HCT116 (cell line): ENCODE measurements at regions not wholly inside any gene's neighbourhood (a gene's known extent, or its start where the extent isn't known, plus 50 kb on each side); places are given as distances from the start of the nearest gene placed in this dataset.

ENCODE experiments used
- ATAC-seq: fragments of 200-7000 bp; cut with Tn5 transposase; 2 replicates; pipeline ENCODE4 v1.9.1; 2020; ENCODE audit warnings: mild to moderate bottlenecking, moderate library complexity
- BruUV-seq: library from RNA; stranded (reverse); fragments of 400-500 nt; replicated peaks from 2 replicates; lab custom pipeline; 2021; lab: Mats Ljungman, UMichigan
- CTCF ChIA-PET: fragments of 300-600 bp; sonication (Branson Sonifier 250); formaldehyde crosslinking; loops from one replicate; lab custom pipeline; 2021; ENCODE audit warnings: antibody characterized with exemption; lab: Charles Lee
- POLR2A ChIA-PET: fragments of 300-600, 350-600 bp; sonication (Branson Sonifier 250); formaldehyde crosslinking; loops from one replicate; lab custom pipeline; 2021; ENCODE audit warnings: antibody characterized with exemption; lab: Charles Lee
- RAD21 ChIA-PET, 2 experiments: fragments of 300-600 bp; sonication (Branson Sonifier 250); formaldehyde crosslinking; loops; one replicate each; lab custom pipeline; 2023; ENCODE audit warnings: low total read pairs in 2 of 2; ENCODE audit not compliant: uncharacterized antibody in 2 of 2, unreplicated experiment in 2 of 2, low non-redundant PET in 1 of 2; lab: Charles Lee
- DNase-seq: peaks from one replicate; pipeline ENCODE4 v3.0.0-alpha.2; 2010; ENCODE audit warnings: low read depth, low spot score
- H2AFZ ChIP-seq: fragments of 200-600 bp; shearing (Covaris generic), sonication (generic); 2 replicates; pipeline ENCODE4 v1.6.1; 2017; ENCODE audit warnings: low read depth, mixed run types, mixed read lengths, antibody characterized with exemption, low read length; ENCODE audit not compliant: poor library complexity, severe bottlenecking
- H3K27ac ChIP-seq: 2 replicates; pipeline ENCODE4 v1.5.1; 2012; ENCODE audit warnings: low read depth, low read length
- H3K27me3 ChIP-seq: fragments of 200-600 bp; sonication (generic); 2 replicates; pipeline ENCODE4 v1.6.1; 2016; ENCODE audit warnings: mixed run types, low read length, mixed read lengths; ENCODE audit not compliant: insufficient read depth
- H3K36me3 ChIP-seq, 2 experiments: fragments of 200-500 bp in 1 of 2; fragments of 200-600 bp in 1 of 2; sonication (Bioruptor generic) in 1 of 2; sonication (generic) in 1 of 2; 2 replicates each; pipeline versions ENCODE4 v1.5.1 to v1.6.1; 2014 to 2016; ENCODE audit warnings: low read length in 2 of 2, inconsistent platforms in 1 of 2, mixed read lengths in 1 of 2, mixed run types in 1 of 2; ENCODE audit not compliant: insufficient read depth in 2 of 2, control insufficient read depth in 1 of 2
- H3K4me1 ChIP-seq, 2 experiments: fragments of 200-600 bp in 1 of 2; sonication (generic) in 1 of 2; 2 replicates each; pipeline versions ENCODE4 v1.5.1 to v1.6.1; 2012 to 2017; ENCODE audit warnings: low read length in 2 of 2, inconsistent platforms in 1 of 2, mild to moderate bottlenecking in 1 of 2, mixed read lengths in 1 of 2, mixed run types in 1 of 2, moderate library complexity in 1 of 2; ENCODE audit not compliant: insufficient read depth in 2 of 2, control insufficient read depth in 1 of 2
- H3K4me2 ChIP-seq: fragments of 200-600 bp; sonication (generic); 2 replicates; pipeline ENCODE4 v1.6.1; 2017; ENCODE audit warnings: mixed run types, low read length, mixed read lengths
- H3K4me3 ChIP-seq, 2 experiments: fragments of 200-600 bp in 1 of 2; sonication (generic) in 1 of 2; replicated peaks in 1 of 2; 2 replicates each; pipeline ENCODE4 v1.5.1; 2011 to 2016; ENCODE audit warnings: low read length in 2 of 2, control low read depth in 1 of 2, low read depth in 1 of 2, mild to moderate bottlenecking in 1 of 2, mixed read lengths in 1 of 2, mixed run types in 1 of 2
- H3K79me2 ChIP-seq: fragments of 200-600 bp; sonication (generic); 2 replicates; pipeline ENCODE4 v1.6.1; 2017; ENCODE audit warnings: mild to moderate bottlenecking, mixed run types, low read length, moderate library complexity, mixed read lengths; ENCODE audit not compliant: insufficient read depth
- H3K9ac ChIP-seq: fragments of 200-600 bp; sonication (generic); 2 replicates; pipeline ENCODE4 v1.6.1; 2016; ENCODE audit warnings: low read length, mixed read lengths
- H3K9me2 ChIP-seq: fragments of 200-600 bp; sonication (generic), shearing (Covaris generic); 2 replicates; pipeline ENCODE4 v1.6.1; 2017; ENCODE audit warnings: mixed run types, mild to moderate bottlenecking, moderate library complexity; ENCODE audit not compliant: insufficient read depth
- H3K9me3 ChIP-seq, 2 experiments: fragments of 200-500 bp in 1 of 2; fragments of 200-600 bp in 1 of 2; sonication (Bioruptor generic) in 1 of 2; sonication (generic) in 1 of 2; 2 replicates each; pipeline ENCODE4 v1.6.1; 2014 to 2017; ENCODE audit warnings: low read length in 2 of 2, mixed read lengths in 2 of 2, inconsistent platforms in 1 of 2, low read depth in 1 of 2, mild to moderate bottlenecking in 1 of 2, mixed run types in 1 of 2, moderate library complexity in 1 of 2; ENCODE audit not compliant: control insufficient read depth in 1 of 2, insufficient read depth in 1 of 2
- H4K20me1 ChIP-seq: fragments of 200-600 bp; sonication (generic), shearing (Covaris generic); 2 replicates; pipeline ENCODE4 v1.6.1; 2017; ENCODE audit warnings: mixed run types, mild to moderate bottlenecking, moderate library complexity; ENCODE audit not compliant: insufficient read depth
- CBX3 ChIP-seq: IDR thresholded peaks from 2 replicates; pipeline ENCODE4 v1.6.1; 2012; ENCODE audit warnings: low read depth
- CEBPB ChIP-seq: IDR thresholded peaks from 2 replicates; pipeline ENCODE4 v1.6.1; 2012; ENCODE audit warnings: low read depth
- CTCF ChIP-seq, 3 experiments: fragments of 200-600 bp in 1 of 3; sonication (generic) in 1 of 3; IDR thresholded peaks in 2 of 3; conservative IDR thresholded peaks in 1 of 3; 2 replicates each; pipeline ENCODE4 v1.5.1; 2012 to 2017; ENCODE audit warnings: low read depth in 2 of 3, low read length in 2 of 3, antibody characterized with exemption in 1 of 3, borderline replicate concordance in 1 of 3, control low read depth in 1 of 3, mild to moderate bottlenecking in 1 of 3, mixed read lengths in 1 of 3, mixed run types in 1 of 3, moderate library complexity in 1 of 3; ENCODE audit not compliant: insufficient read depth in 1 of 3
- EGR1 ChIP-seq: IDR thresholded peaks from 2 replicates; pipeline ENCODE4 v1.6.1; 2012; ENCODE audit warnings: low read depth
- ELF1 ChIP-seq: IDR thresholded peaks from 2 replicates; pipeline ENCODE4 v1.6.1; 2012; ENCODE audit warnings: low read depth, borderline replicate concordance
- EZH2 ChIP-seq: fragments of 200-600 bp; sonication (generic); IDR thresholded peaks from 2 replicates; pipeline ENCODE4 v1.6.1; 2017; ENCODE audit warnings: antibody characterized with exemption, mixed run types
- FOSL1 ChIP-seq: IDR thresholded peaks from 2 replicates; pipeline ENCODE4 v1.6.1; 2012; ENCODE audit warnings: low read depth
- JUND ChIP-seq: IDR thresholded peaks from 2 replicates; pipeline ENCODE4 v1.6.1; 2012
- POLR2A ChIP-seq: IDR thresholded peaks from 2 replicates; pipeline ENCODE4 v1.7.0; 2011; ENCODE audit warnings: borderline replicate concordance; ENCODE audit not compliant: insufficient read depth, insufficient read length; ENCODE audit errors: extremely low read depth
- POLR2AphosphoS5 ChIP-seq: IDR thresholded peaks from 2 replicates; pipeline ENCODE4 v1.6.1; 2011; ENCODE audit warnings: mild to moderate bottlenecking, low read depth, low read length, moderate library complexity
- RAD21 ChIP-seq: IDR thresholded peaks from 2 replicates; pipeline ENCODE4 v1.6.1; 2012; ENCODE audit warnings: low read depth, mild to moderate bottlenecking
- REST ChIP-seq: IDR thresholded peaks from 2 replicates; pipeline ENCODE4 v1.6.1; 2012; ENCODE audit warnings: low read depth
- SIN3A ChIP-seq: IDR thresholded peaks from 2 replicates; pipeline ENCODE4 v1.6.1; 2012; ENCODE audit warnings: low read depth
- SP1 ChIP-seq: IDR thresholded peaks from 2 replicates; pipeline ENCODE4 v1.6.1; 2012; ENCODE audit warnings: low read depth
- SRF ChIP-seq: IDR thresholded peaks from 2 replicates; pipeline ENCODE4 v1.6.1; 2012; ENCODE audit warnings: low read depth
- TCF7L2 ChIP-seq: IDR thresholded peaks from 2 replicates; pipeline ENCODE4 v1.7.0; 2011; ENCODE audit warnings: borderline replicate concordance, inconsistent platforms; ENCODE audit not compliant: insufficient read depth, insufficient read length; ENCODE audit errors: extremely low read depth
- YY1 ChIP-seq: IDR thresholded peaks from 2 replicates; pipeline ENCODE4 v1.6.1; 2011; ENCODE audit warnings: low read length, low read depth, moderate library complexity, mild to moderate bottlenecking; ENCODE audit not compliant: insufficient replicate concordance; ENCODE audit errors: extremely low read depth
- ZBTB33 ChIP-seq: IDR thresholded peaks from 2 replicates; pipeline ENCODE4 v1.6.1; 2011; ENCODE audit warnings: mild to moderate bottlenecking, low read length, moderate library complexity; ENCODE audit not compliant: insufficient replicate concordance; ENCODE audit errors: extremely low read depth
- ZFX ChIP-seq: fragments of 450-650 bp; IDR thresholded peaks from 2 replicates; pipeline ENCODE4 v1.6.1; 2017
- intact Hi-C: fragments of 100-400 bp; cut with micrococcal nuclease; formaldehyde crosslinking; loops from 2 replicates; pipeline ENCODE4 v1.10.0; 2022

- ChIA-PET POLR2A (no interaction called here), CTCF (no interaction called here), RAD21 (no interaction called here)
- H3K9me2 ChIP-seq: no peaks in the 10 kb centered on the region
- DNase-seq (no peak), ATAC-seq (no peak)
- H3K79me2 ChIP-seq: no peaks in the 10 kb centered on the region
- no peak overlapping the region for H3K27ac ChIP-seq
- intact Hi-C loops: no loop called here
- H3K4me1 ChIP-seq: no peaks in the 10 kb centered on the region
- H3K9ac ChIP-seq: no peak overlapping the region
- no peak overlapping the region for H2AFZ ChIP-seq
- no peaks in the 10 kb centered on the region for H4K20me1 ChIP-seq
- peaks cover 4 to 21% of the 10 kb centered on the region in 2 experiments; a peak in 2 of 4 replicates for H3K9me3 ChIP-seq
- no TSS peak for BruUV-seq
- no peak overlapping the region for H3K4me3 ChIP-seq
- no peak overlapping the region for H3K4me2 ChIP-seq
- H3K27me3 ChIP-seq: no peaks in the 10 kb centered on the region
- TF ChIP-seq POLR2A (no peak), REST (no peak), EZH2 (no peak), EGR1 (no peak), SRF (no peak), CBX3 (no peak), FOSL1 (no peak), TCF7L2 (no peak), JUND (no peak), ZFX (no peak), CTCF (IDR thresholded peaks at IDR 0.05 in 2 of 3, conservative IDR thresholded peaks at IDR 0.05 in 1 of 3; ENCODE audit: borderline replicate concordance in 1 of 3, insufficient read depth in 1 of 3, low read depth in 2 of 3, low read length in 2 of 3) (no peak), ELF1 (no peak), SIN3A (no peak), SP1 (no peak), CEBPB (no peak), RAD21 (no peak), ZBTB33 (no peak), YY1 (no peak), POLR2AphosphoS5 (no peak)
- no peaks in the 10 kb centered on the region for H3K36me3 ChIP-seq
Measured at GRCh38 chr1:237981223-237981622, 90.5 kb upstream of the ZP4 start.
